ENCODE measurements at regions not wholly inside any gene's neighbourhood (a gene's known extent, or its start where the extent isn't known, plus 50 kb on each side); places are given as distances from the start of the nearest gene placed in this dataset.

DNA sequence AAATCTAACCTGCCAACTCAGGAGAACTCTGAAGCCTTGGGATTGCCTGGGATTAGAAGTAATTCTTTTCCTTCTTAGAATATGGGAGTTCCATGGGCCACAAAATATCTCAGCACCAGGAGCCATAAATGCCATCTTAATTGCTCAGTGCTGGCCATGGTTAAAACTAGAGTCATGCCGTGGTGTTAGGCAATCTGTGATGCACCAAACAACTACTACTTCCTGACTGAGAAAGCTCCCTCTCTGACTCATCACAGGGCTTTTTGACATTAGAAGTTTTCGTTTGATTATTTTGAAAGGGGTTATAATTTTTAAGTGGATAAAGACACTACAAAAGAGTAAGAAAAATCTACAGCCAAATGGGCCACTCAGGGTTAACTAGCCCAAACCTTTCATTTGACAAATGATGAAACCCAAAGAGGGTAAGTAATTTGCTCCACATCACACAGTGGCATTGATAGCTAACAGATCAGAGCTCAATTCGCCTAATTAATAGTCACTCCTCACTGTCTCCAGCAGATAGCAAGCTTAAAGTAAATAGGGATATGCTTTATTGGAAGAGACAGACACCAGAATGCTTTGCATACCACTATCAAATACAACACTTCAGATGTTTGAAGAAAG is 377.3 kb downstream of the EMP1 start (continued):
- TF ChIP-seq, protein P1, sequence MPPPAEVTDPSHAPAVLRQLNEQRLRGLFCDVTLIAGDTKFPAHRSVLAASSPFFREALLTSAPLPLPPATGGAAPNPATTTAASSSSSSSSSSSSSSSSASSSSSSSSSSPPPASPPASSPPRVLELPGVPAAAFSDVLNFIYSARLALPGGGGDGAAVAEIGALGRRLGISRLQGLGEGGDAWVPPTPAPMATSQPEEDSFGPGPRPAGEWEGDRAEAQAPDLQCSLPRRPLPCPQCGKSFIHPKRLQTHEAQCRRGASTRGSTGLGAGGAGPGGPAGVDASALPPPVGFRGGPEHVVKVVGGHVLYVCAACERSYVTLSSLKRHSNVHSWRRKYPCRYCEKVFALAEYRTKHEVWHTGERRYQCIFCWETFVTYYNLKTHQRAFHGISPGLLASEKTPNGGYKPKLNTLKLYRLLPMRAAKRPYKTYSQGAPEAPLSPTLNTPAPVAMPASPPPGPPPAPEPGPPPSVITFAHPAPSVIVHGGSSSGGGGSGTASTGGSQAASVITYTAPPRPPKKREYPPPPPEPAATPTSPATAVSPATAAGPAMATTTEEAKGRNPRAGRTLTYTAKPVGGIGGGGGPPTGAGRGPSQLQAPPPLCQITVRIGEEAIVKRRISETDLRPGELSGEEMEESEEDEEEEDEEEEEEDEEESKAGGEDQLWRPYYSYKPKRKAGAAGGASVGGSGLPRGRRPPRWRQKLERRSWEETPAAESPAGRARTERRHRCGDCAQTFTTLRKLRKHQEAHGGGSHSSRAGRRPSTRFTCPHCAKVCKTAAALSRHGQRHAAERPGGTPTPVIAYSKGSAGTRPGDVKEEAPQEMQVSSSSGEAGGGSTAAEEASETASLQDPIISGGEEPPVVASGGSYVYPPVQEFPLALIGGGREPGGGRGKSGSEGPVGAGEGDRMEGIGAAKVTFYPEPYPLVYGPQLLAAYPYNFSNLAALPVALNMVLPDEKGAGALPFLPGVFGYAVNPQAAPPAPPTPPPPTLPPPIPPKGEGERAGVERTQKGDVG (CRISPR knock-in tag; IDR thresholded peaks at IDR 0.05), result no peak

- H3K4me2 ChIP-seq (ENCODE audit: control insufficient read depth, insufficient read depth), result no peak overlapping the region
Observed at GRCh38 chr12:13571035-13571434, 374.5 kb downstream of the EMP1 start.

More at GRCh38 chr12:13571035-13571434, 374.5 kb downstream of the EMP1 start:
- no peaks in the 10 kb centered on the region for H3K36me3 ChIP-seq (ENCODE audit: control insufficient read depth in 2 of 2, insufficient read depth in 2 of 2, low read length in 1 of 2)
- FAIRE-seq (no peak), DNase-seq (ENCODE audit: low read depth, low spot score) (no peak), ATAC-seq (no peak)
- no peaks in the 10 kb centered on the region; a peak in 1 of 4 replicates for H3K27me3 ChIP-seq (replicated peaks in 1 of 2; ENCODE audit: control insufficient read depth in 2 of 2, insufficient read depth in 2 of 2, low read length in 1 of 2)
- WGBS (ENCODE audit: insufficient coverage, insufficient replicate concordance, low lambda C conversion rate, missing lambda C conversion rate), result 16% methylated on average over 2 of the region's 2 CpGs
- in situ Hi-C loops (cut with MboI), result no loop called here
- H2AFZ ChIP-seq (ENCODE audit: control insufficient read depth, low read depth, low read length), result no peak overlapping the region
- ChIA-PET POLR2A (no interaction called here), RAD21 (ENCODE audit: unreplicated experiment) (no interaction called here), CTCF (no interaction called here), SMC1A (ENCODE audit: uncharacterized antibody, unreplicated experiment) (no interaction called here)
- no peak overlapping the region for H3K4me3 ChIP-seq
- H3K27ac ChIP-seq (ENCODE audit: control insufficient read depth, insufficient read depth), result no peak overlapping the region
- no peak overlapping the region for H3K9ac ChIP-seq (ENCODE audit: control insufficient read depth, insufficient read depth, low read length)
- H3K4me1 ChIP-seq (ENCODE audit: control insufficient read depth, insufficient read depth, low read length), result no peaks in the 10 kb centered on the region
- BruUV-seq (replicated peaks), result no TSS peak
- no peaks in the 10 kb centered on the region for H3K9me3 ChIP-seq (replicated peaks; ENCODE audit: control insufficient read depth, insufficient read depth, low read length)
- H3K79me2 ChIP-seq (ENCODE audit: control insufficient read depth, insufficient read depth, low read length), result no peaks in the 10 kb centered on the region
- TF ChIP-seq YY1 (IDR thresholded peaks at IDR 0.05; ENCODE audit: low read depth, low read length) (no peak), JUND (IDR thresholded peaks at IDR 0.05; ENCODE audit: low read depth, low read length) (no peak), NBN (IDR thresholded peaks at IDR 0.05) (no peak), ZNF622 (IDR thresholded peaks at IDR 0.05) (no peak), RFX5 (IDR thresholded peaks at IDR 0.05; ENCODE audit: low read depth, low read length) (no peak), ZSCAN29 (IDR thresholded peaks at IDR 0.05) (no peak), SRF (IDR thresholded peaks at IDR 0.05; ENCODE audit: low read depth in 2 of 2, low read length in 2 of 2) (no peak), TBL1XR1 (IDR thresholded peaks at IDR 0.05; ENCODE audit: low read depth, low read length) (no peak)
- H4K20me1 ChIP-seq (ENCODE audit: control insufficient read depth, insufficient read depth), result no peaks in the 10 kb centered on the region
- intact Hi-C loops (cut with micrococcal nuclease; ENCODE audit: unreplicated experiment), result no loop called here

Measured in GM12878 (cell line).